SK-N-SH (cell line): ENCODE measurements at regions not wholly inside any gene's neighbourhood (a gene's known extent, or its start where the extent isn't known, plus 50 kb on each side); places are given as distances from the start of the nearest gene placed in this dataset.

Experiments
- CTCF ChIA-PET: fragments of 300-600, 350-600 bp; formaldehyde crosslinking; extraction: SDS; loops from one replicate; lab custom pipeline; 2021; lab: Yijun Ruan, JAX
- POLR2A ChIA-PET: fragments of 350-600 bp; sonication (Branson Sonifier 250); formaldehyde crosslinking; extraction: SDS; loops from one replicate; lab custom pipeline; 2020; ENCODE audit warnings: antibody characterized with exemption, inconsistent platforms; lab: Yijun Ruan, JAX
- DNase-seq: peaks from one replicate; pipeline ENCODE4 v3.0.0; 2012
- H2AFZ ChIP-seq: fragments of 200-600 bp; sonication (generic); 2 replicates; pipeline ENCODE4 v1.8.1; 2016; ENCODE audit warnings: antibody characterized with exemption, mild to moderate bottlenecking, low read depth
- H3F3A ChIP-seq: fragments of 200-600 bp; sonication (generic); replicated peaks from 2 replicates; pipeline ENCODE3; 2016; ENCODE audit warnings: antibody characterized with exemption, mild to moderate bottlenecking; ENCODE audit not compliant: insufficient read depth
- H3K27ac ChIP-seq, 2 experiments: fragments of 200-500 bp in 1 of 2; fragments of 200-600 bp in 1 of 2; sonication (Bioruptor generic) in 1 of 2; sonication (generic), shearing (Covaris generic) in 1 of 2; 2 replicates each; pipeline versions ENCODE4 v1.5.1 to v1.6.1; 2014 to 2016; ENCODE audit warnings: low read depth in 2 of 2, inconsistent platforms in 1 of 2, low read length in 1 of 2, mild to moderate bottlenecking in 1 of 2, mixed read lengths in 1 of 2
- H3K27me3 ChIP-seq: fragments of 200-600 bp; sonication (generic), shearing (Covaris generic); 2 replicates; pipeline ENCODE4 v1.6.1; 2016; ENCODE audit warnings: mixed run types; ENCODE audit not compliant: insufficient read depth
- H3K36me3 ChIP-seq, 2 experiments: fragments of 200-500 bp in 1 of 2; fragments of 200-600 bp in 1 of 2; sonication (Bioruptor generic) in 1 of 2; sonication (generic) in 1 of 2; replicated peaks in 1 of 2; 2 replicates each; pipeline versions ENCODE3 to v1.5.1; 2014 to 2016; ENCODE audit warnings: low read length in 1 of 2, mild to moderate bottlenecking in 1 of 2; ENCODE audit not compliant: insufficient read depth in 2 of 2, control insufficient read depth in 1 of 2
- H3K4me1 ChIP-seq, 2 experiments: fragments of 200-500 bp in 1 of 2; fragments of 200-600 bp in 1 of 2; sonication (Bioruptor generic) in 1 of 2; sonication (generic), shearing (Covaris generic) in 1 of 2; 2 replicates each; pipeline versions ENCODE4 v1.5.1 to v1.6.1; 2014 to 2016; ENCODE audit warnings: low read depth in 1 of 2, low read length in 1 of 2, mixed run types in 1 of 2; ENCODE audit not compliant: insufficient read depth in 2 of 2, control insufficient read depth in 1 of 2
- H3K4me2 ChIP-seq: fragments of 200-600 bp; sonication (generic), shearing (Covaris generic); 2 replicates; pipeline ENCODE4 v1.6.1; 2017; ENCODE audit warnings: mixed run types
- H3K4me3 ChIP-seq, 2 experiments: fragments of 200-500 bp in 1 of 2; fragments of 200-600 bp in 1 of 2; sonication (Bioruptor generic) in 1 of 2; sonication (generic), shearing (Covaris generic) in 1 of 2; 2 replicates each; pipeline versions ENCODE4 v1.5.1 to v1.8.1; 2014 to 2016; ENCODE audit warnings: low read depth in 2 of 2, inconsistent platforms in 1 of 2, low read length in 1 of 2, mild to moderate bottlenecking in 1 of 2, mixed read lengths in 1 of 2, moderate library complexity in 1 of 2
- H3K79me2 ChIP-seq: fragments of 200-600 bp; sonication (generic); 2 replicates; pipeline ENCODE4 v1.8.1; 2017; ENCODE audit warnings: mild to moderate bottlenecking; ENCODE audit not compliant: insufficient read depth
- H3K9ac ChIP-seq: fragments of 200-600 bp; sonication (generic); 2 replicates; pipeline ENCODE4 v1.6.1; 2017; ENCODE audit warnings: mixed run types
- H3K9me2 ChIP-seq: fragments of 200-600 bp; sonication (generic); 2 replicates; pipeline ENCODE4 v1.6.1; 2017; ENCODE audit warnings: mixed run types
- H3K9me3 ChIP-seq: fragments of 200-600 bp; sonication (generic); 2 replicates; pipeline ENCODE4 v1.6.1; 2017; ENCODE audit warnings: mixed run types, mild to moderate bottlenecking, moderate library complexity
- H4K20me1 ChIP-seq: fragments of 200-600 bp; sonication (generic); 2 replicates; pipeline ENCODE4 v1.6.1; 2017; ENCODE audit warnings: mild to moderate bottlenecking, mixed run types; ENCODE audit not compliant: insufficient read depth
- CHD2 ChIP-seq: fragments of 150-350 bp; IDR thresholded peaks from 2 replicates; pipeline ENCODE4 v1.6.1; 2018; ENCODE audit warnings: low read length; ENCODE audit not compliant: partially characterized antibody
- CTCF ChIP-seq: fragments of 200-600 bp; sonication (generic); IDR thresholded peaks from 2 replicates; pipeline ENCODE4 v1.6.1; 2017; ENCODE audit warnings: antibody characterized with exemption, mild to moderate bottlenecking, moderate library complexity
- ELF1 ChIP-seq: IDR thresholded peaks from 2 replicates; pipeline ENCODE4 v1.4.0; 2012
- EP300 ChIP-seq, 2 experiments: IDR thresholded peaks; 2 replicates each; pipeline versions ENCODE4 v1.4.0 to v1.6.1; 2012; ENCODE audit warnings: borderline replicate concordance in 1 of 2, low read depth in 1 of 2, low read length in 1 of 2
- FOXJ3 ChIP-seq: sonication (generic); formaldehyde crosslinking; IDR thresholded peaks from 2 replicates; pipeline ENCODE4 v1.5.1; 2020; ENCODE audit warnings: mild to moderate bottlenecking, missing genetic modification reagents
- FOXM1 ChIP-seq: IDR thresholded peaks from 2 replicates; pipeline ENCODE4 v1.4.0; 2012; ENCODE audit warnings: low read depth, mild to moderate bottlenecking
- IRF3 ChIP-seq: fragments of 150-350 bp; IDR thresholded peaks from 2 replicates; pipeline ENCODE4 v1.6.1; 2016; ENCODE audit warnings: mild to moderate bottlenecking, low read depth, low read length
- JUND ChIP-seq: IDR thresholded peaks from 2 replicates; pipeline ENCODE4 v1.4.0; 2012
- MAX ChIP-seq: IDR thresholded peaks from 2 replicates; pipeline ENCODE4 v1.4.0; 2012; ENCODE audit warnings: low read depth
- MEF2A ChIP-seq: IDR thresholded peaks from 2 replicates; pipeline ENCODE4 v1.4.0; 2012; ENCODE audit warnings: low read depth, borderline replicate concordance
- POLR2AphosphoS5 ChIP-seq: IDR thresholded peaks from 2 replicates; pipeline ENCODE4 v1.6.1; 2012; ENCODE audit warnings: low read depth, low read length
- REST ChIP-seq: IDR thresholded peaks from 2 replicates; pipeline ENCODE4 v1.6.1; 2012; ENCODE audit warnings: mild to moderate bottlenecking, low read depth, low read length, moderate library complexity
- RFX5 ChIP-seq: IDR thresholded peaks from 2 replicates; pipeline ENCODE4 v1.6.1; 2012; ENCODE audit warnings: mild to moderate bottlenecking, improper control_type of control experiment, low read length
- RXRA ChIP-seq: IDR thresholded peaks from 2 replicates; pipeline ENCODE4 v1.4.0; 2012; ENCODE audit warnings: low read depth, mild to moderate bottlenecking, borderline replicate concordance
- TAF1 ChIP-seq: IDR thresholded peaks from 2 replicates; pipeline ENCODE4 v1.6.1; 2012; ENCODE audit warnings: low read depth, mild to moderate bottlenecking, low read length, moderate library complexity, borderline replicate concordance
- TCF12 ChIP-seq: IDR thresholded peaks from 2 replicates; pipeline ENCODE4 v1.4.0; 2012
- TEAD4 ChIP-seq: IDR thresholded peaks from 2 replicates; pipeline ENCODE4 v1.4.0; 2012; ENCODE audit warnings: mild to moderate bottlenecking, borderline replicate concordance; ENCODE audit not compliant: insufficient read depth
- WGBS: methylation state at CpG from one replicate; pipeline ENCODE4 v1.1.6; 2017; ENCODE audit warnings: low lambda C conversion rate; 5-methylcytosine and 5-hydroxymethylcytosine counted together
- TF ChIP-seq, protein P1 (sequence below): IDR thresholded peaks from 2 replicates; pipeline ENCODE4; 2012
- TF ChIP-seq, protein P2 (sequence below): IDR thresholded peaks from 2 replicates; pipeline ENCODE4 v1.4.0; 2012; ENCODE audit warnings: low read depth, borderline replicate concordance

GRCh38 chr21:38643404-38644023, 145.2 kb upstream of the ERG start (continued):
- TF ChIP-seq CTCF (no peak), FOXM1 (no peak)
- TF ChIP-seq, all 33 proteins: peak for 0

DNA sequence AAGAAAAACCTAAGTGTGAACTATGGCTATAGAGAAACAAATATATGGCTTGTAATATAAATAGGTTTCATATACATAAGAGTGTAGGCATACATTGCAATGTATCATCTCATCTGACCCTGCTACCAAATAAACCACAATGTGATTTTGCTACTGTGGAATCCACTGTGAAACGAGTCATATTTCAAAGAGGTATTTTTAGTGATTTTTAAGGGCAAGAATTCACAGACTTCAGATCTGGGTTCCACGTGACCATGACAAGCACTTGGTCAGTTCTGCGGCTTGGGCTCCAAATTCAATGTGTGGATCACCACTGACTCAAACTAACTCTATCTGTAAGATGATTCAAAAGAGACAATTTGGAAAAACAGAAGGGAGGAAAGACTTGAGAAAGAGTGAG, 147.0 kb upstream of the ERG start:
- peak overlapping the region; percentile 61 for H3K4me2 ChIP-seq
- DNase-seq, result no peak
- POLR2A ChIA-PET, result no interaction called here

More for the DNA sequence above, 147.0 kb upstream of the ERG start:
- Histone ChIP-seq H3K36me3 (no peaks in the 10 kb centered on the region), H3K9me3 (no peaks in the 10 kb centered on the region), H3K27me3 (peaks cover 31% of the 10 kb centered on the region), H3K4me1 (peaks cover 0 to 7% of the 10 kb centered on the region in 2 experiments; a peak in 2 of 4 replicates), H4K20me1 (no peaks in the 10 kb centered on the region), H3K9me2 (no peaks in the 10 kb centered on the region), H3K79me2 (no peaks in the 10 kb centered on the region), H3K27ac (peak overlapping the region in 1 of 2 experiments; percentile 34; a peak in 1 of 4 replicates), H3K9ac (no peak overlapping the region), H2AFZ (no peak overlapping the region), H3K4me3 (no peak overlapping the region), H3F3A (peaks cover 16% of the 10 kb centered on the region)
- CTCF ChIA-PET, result interaction anchor here (1.8 kb wide), 1 partner anchor 24 kb away, joined by 4 read pairs; no protein-coding TSS in a partner anchor
- 14% methylated on average over 3 of the region's 3 CpGs for WGBS
- no peak for TF ChIP-seq REST
- no peak for TF ChIP-seq FOXJ3 (CRISPR knock-in tag)
- no peak for TF ChIP-seq CHD2
- peak; percentile 63 for TF ChIP-seq RXRA
- TF ChIP-seq IRF3, result no peak
- TF ChIP-seq TCF12, result peak; percentile 78
- peak in 1 of 2 experiments; percentile 43; a peak in 1 of 4 replicates for TF ChIP-seq EP300 (IDR thresholded peaks at IDR 0.05; ENCODE audit: borderline replicate concordance in 1 of 2, low read depth in 1 of 2, low read length in 1 of 2)
- TF ChIP-seq MAX, result peak; percentile 67
- no peak for TF ChIP-seq CTCF
- TF ChIP-seq, protein P1, sequence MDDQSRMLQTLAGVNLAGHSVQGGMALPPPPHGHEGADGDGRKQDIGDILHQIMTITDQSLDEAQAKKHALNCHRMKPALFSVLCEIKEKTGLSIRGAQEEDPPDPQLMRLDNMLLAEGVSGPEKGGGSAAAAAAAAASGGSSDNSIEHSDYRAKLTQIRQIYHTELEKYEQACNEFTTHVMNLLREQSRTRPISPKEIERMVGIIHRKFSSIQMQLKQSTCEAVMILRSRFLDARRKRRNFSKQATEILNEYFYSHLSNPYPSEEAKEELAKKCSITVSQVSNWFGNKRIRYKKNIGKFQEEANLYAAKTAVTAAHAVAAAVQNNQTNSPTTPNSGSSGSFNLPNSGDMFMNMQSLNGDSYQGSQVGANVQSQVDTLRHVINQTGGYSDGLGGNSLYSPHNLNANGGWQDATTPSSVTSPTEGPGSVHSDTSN, result peak; percentile 61; the same call in 1 of the 2 replicates
- TF ChIP-seq RFX5, result no peak
- TF ChIP-seq TEAD4, result peak; percentile 45; the same call in 1 of the 2 replicates
- TF ChIP-seq POLR2AphosphoS5, result peak; percentile 45; the same call in 1 of the 2 replicates
- no peak for TF ChIP-seq ELF1
- peak; percentile 81; the same call in 1 of the 2 replicates for TF ChIP-seq MEF2A
- TF ChIP-seq, protein P2, sequence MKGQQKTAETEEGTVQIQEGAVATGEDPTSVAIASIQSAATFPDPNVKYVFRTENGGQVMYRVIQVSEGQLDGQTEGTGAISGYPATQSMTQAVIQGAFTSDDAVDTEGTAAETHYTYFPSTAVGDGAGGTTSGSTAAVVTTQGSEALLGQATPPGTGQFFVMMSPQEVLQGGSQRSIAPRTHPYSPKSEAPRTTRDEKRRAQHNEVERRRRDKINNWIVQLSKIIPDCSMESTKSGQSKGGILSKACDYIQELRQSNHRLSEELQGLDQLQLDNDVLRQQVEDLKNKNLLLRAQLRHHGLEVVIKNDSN, result peak; percentile 67; the same call in 1 of the 2 replicates
- no peak for TF ChIP-seq TAF1
- 0 out of 2 replicates have a peak, but pooled peaks have one; percentile 33 for TF ChIP-seq JUND
